Dendritic cell treated with granulocyte-macrophage colony-stimulating factor and Interleukin-4, amounts not matched to agents 40 ng/mL and 50 ng/mL, for 4 days (primary cell): ENCODE measurements at regions not wholly inside any gene's neighbourhood (a gene's known extent, or its start where the extent isn't known, plus 50 kb on each side); places are given as distances from the start of the nearest gene placed in this dataset.

Experiments
- H3K27ac Mint-ChIP-seq: one replicate; pipeline ENCODE4 v1.8.0; 2022; ENCODE audit warnings: mild to moderate bottlenecking, mixed read lengths
- H3K27me3 Mint-ChIP-seq: one replicate; pipeline ENCODE4 v1.8.0; 2022; ENCODE audit warnings: mild to moderate bottlenecking, mixed read lengths
- H3K36me3 Mint-ChIP-seq: one replicate; pipeline ENCODE4 v1.8.0; 2022; ENCODE audit warnings: low read depth, mixed read lengths
- H3K4me1 Mint-ChIP-seq: one replicate; pipeline ENCODE4 v1.8.0; 2022; ENCODE audit warnings: low read depth, mixed read lengths
- H3K4me3 Mint-ChIP-seq: one replicate; pipeline ENCODE4 v1.8.0; 2022; ENCODE audit warnings: mild to moderate bottlenecking, moderate library complexity, mixed read lengths
- H3K9me3 Mint-ChIP-seq: one replicate; pipeline ENCODE4 v1.8.0; 2022; ENCODE audit warnings: mixed read lengths
- intact Hi-C: fragments of 100-400 bp; cut with micrococcal nuclease; formaldehyde crosslinking; loops from one replicate; pipeline ENCODE4 v1.15.0; 2022

- no peaks in the 10 kb centered on the region for H3K4me1 Mint-ChIP-seq
- H3K9me3 Mint-ChIP-seq: no peaks in the 10 kb centered on the region
- no peak overlapping the region for H3K27ac Mint-ChIP-seq
- intact Hi-C loops: no loop called here
- no peaks in the 10 kb centered on the region for H3K27me3 Mint-ChIP-seq
- no peak overlapping the region for H3K4me3 Mint-ChIP-seq
- no peaks in the 10 kb centered on the region for H3K36me3 Mint-ChIP-seq
These were observed 88.4 kb upstream of the TMEM132C start for GRCh38 chr12:128178565-128178964.

- Mint-ChIP-seq H3K36me3 (no peaks in the 10 kb centered on the region), H3K4me3 (no peak overlapping the region), H3K27me3 (no peaks in the 10 kb centered on the region), H3K27ac (no peak overlapping the region), H3K9me3 (no peaks in the 10 kb centered on the region), H3K4me1 (no peaks in the 10 kb centered on the region)
- intact Hi-C loops: no loop called here
These were observed 88.0 kb upstream of the TMEM132C start for GRCh38 chr12:128178966-128179365.

GRCh38 chr12:128180166-128180565, 86.8 kb upstream of the TMEM132C start:
- Mint-ChIP-seq H3K27ac (no peak overlapping the region), H3K4me1 (no peaks in the 10 kb centered on the region), H3K9me3 (no peaks in the 10 kb centered on the region), H3K27me3 (no peaks in the 10 kb centered on the region), H3K36me3 (no peaks in the 10 kb centered on the region), H3K4me3 (no peak overlapping the region)
- intact Hi-C loops: no loop called here

- no peak overlapping the region for H3K4me3 Mint-ChIP-seq
- no peaks in the 10 kb centered on the region for H3K27me3 Mint-ChIP-seq
- H3K27ac Mint-ChIP-seq: no peak overlapping the region
- no peaks in the 10 kb centered on the region for H3K36me3 Mint-ChIP-seq
- intact Hi-C loops: no loop called here
- no peaks in the 10 kb centered on the region for H3K9me3 Mint-ChIP-seq
- H3K4me1 Mint-ChIP-seq: no peaks in the 10 kb centered on the region
These were observed 76.9 kb upstream of the TMEM132C start for GRCh38 chr12:128190052-128190451.

GRCh38 chr12:128190614-128191013, 76.4 kb upstream of the TMEM132C start:
- H3K4me3 Mint-ChIP-seq: no peak overlapping the region
- no peaks in the 10 kb centered on the region for H3K36me3 Mint-ChIP-seq

GRCh38 chr12:128191380-128191779, 75.6 kb upstream of the TMEM132C start:
- Mint-ChIP-seq H3K36me3 (no peaks in the 10 kb centered on the region), H3K27ac (no peak overlapping the region), H3K27me3 (no peaks in the 10 kb centered on the region), H3K9me3 (no peaks in the 10 kb centered on the region), H3K4me3 (no peak overlapping the region), H3K4me1 (no peaks in the 10 kb centered on the region)
- intact Hi-C loops: no loop called here

More at GRCh38 chr12:128190614-128191013, 76.4 kb upstream of the TMEM132C start:
- intact Hi-C loops: no loop called here
- H3K4me1 Mint-ChIP-seq: no peaks in the 10 kb centered on the region
- no peaks in the 10 kb centered on the region for H3K27me3 Mint-ChIP-seq
- no peak overlapping the region for H3K27ac Mint-ChIP-seq
- H3K9me3 Mint-ChIP-seq: no peaks in the 10 kb centered on the region

- no peaks in the 10 kb centered on the region for H3K4me1 Mint-ChIP-seq
- H3K9me3 Mint-ChIP-seq: peaks cover 13% of the 10 kb centered on the region
- H3K27me3 Mint-ChIP-seq: no peaks in the 10 kb centered on the region
- H3K27ac Mint-ChIP-seq: no peak overlapping the region
- no peaks in the 10 kb centered on the region for H3K36me3 Mint-ChIP-seq
- intact Hi-C loops: no loop called here
- no peak overlapping the region for H3K4me3 Mint-ChIP-seq
These were observed 62.3 kb upstream of the TMEM132C start for GRCh38 chr12:128204711-128205110.

- no peak overlapping the region for H3K4me3 Mint-ChIP-seq
- H3K27me3 Mint-ChIP-seq: no peaks in the 10 kb centered on the region
- H3K36me3 Mint-ChIP-seq: no peaks in the 10 kb centered on the region
- H3K9me3 Mint-ChIP-seq: peaks cover 8% of the 10 kb centered on the region
- H3K4me1 Mint-ChIP-seq: no peaks in the 10 kb centered on the region
- intact Hi-C loops: no loop called here
- H3K27ac Mint-ChIP-seq: no peak overlapping the region
These were observed 61.8 kb upstream of the TMEM132C start for GRCh38 chr12:128205145-128205544.

- Mint-ChIP-seq H3K4me1 (no peaks in the 10 kb centered on the region), H3K4me3 (no peak overlapping the region), H3K27ac (no peak overlapping the region), H3K27me3 (no peaks in the 10 kb centered on the region), H3K36me3 (no peaks in the 10 kb centered on the region), H3K9me3 (peaks cover 4% of the 10 kb centered on the region)
- intact Hi-C loops: no loop called here
These were observed 61.2 kb upstream of the TMEM132C start for GRCh38 chr12:128205758-128206157.
